NCI-H2227 (cell line): ENCODE measurements at regions not wholly inside any gene's neighbourhood (a gene's known extent, or its start where the extent isn't known, plus 50 kb on each side); places are given as distances from the start of the nearest gene placed in this dataset.

Source experiments
- DNase-seq: peaks from one replicate; lab custom pipeline; 2025; ENCODE audit not compliant: unreplicated experiment; lab: John Stamatoyannopoulos, UW

DNA sequence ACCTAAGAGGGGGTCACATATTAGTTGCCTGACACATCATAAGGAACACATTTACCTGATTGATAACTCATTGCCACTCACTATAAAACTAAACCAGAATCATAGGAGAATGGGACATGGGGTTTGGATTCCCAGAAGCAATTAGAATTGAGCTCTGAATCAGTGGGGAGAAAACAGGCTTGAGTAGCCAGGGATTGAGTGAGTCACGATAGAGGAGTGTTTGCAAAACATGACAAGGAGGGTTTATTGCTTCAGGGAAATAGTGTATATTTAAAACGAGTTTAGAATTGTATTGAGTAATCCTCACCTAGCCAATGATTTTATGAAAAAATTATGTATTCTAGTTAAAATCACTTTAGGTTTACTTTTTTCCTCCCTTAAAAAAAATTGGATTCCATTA, 101.1 kb upstream of the THRB start:
- no peak for DNase-seq

DNA sequence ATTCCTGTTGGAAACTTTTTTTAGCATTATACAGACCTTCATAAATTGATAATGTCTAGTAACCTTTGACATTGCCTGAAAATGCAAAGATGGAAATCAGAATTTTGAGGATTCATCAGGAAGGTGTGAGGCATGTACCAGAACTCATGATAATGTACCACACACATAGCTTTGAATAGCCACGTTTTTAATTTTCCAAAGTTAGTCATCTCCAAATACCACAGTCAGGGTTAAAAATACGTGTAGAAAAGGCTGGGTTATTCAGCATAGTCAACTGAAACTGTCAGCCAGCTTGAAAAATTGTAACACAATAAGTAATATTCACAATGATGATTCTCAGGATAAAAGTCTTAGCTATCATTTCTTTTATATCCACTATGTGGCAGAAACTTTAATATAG, 102.0 kb upstream of the THRB start:
- DNase-seq = no peak

DNA sequence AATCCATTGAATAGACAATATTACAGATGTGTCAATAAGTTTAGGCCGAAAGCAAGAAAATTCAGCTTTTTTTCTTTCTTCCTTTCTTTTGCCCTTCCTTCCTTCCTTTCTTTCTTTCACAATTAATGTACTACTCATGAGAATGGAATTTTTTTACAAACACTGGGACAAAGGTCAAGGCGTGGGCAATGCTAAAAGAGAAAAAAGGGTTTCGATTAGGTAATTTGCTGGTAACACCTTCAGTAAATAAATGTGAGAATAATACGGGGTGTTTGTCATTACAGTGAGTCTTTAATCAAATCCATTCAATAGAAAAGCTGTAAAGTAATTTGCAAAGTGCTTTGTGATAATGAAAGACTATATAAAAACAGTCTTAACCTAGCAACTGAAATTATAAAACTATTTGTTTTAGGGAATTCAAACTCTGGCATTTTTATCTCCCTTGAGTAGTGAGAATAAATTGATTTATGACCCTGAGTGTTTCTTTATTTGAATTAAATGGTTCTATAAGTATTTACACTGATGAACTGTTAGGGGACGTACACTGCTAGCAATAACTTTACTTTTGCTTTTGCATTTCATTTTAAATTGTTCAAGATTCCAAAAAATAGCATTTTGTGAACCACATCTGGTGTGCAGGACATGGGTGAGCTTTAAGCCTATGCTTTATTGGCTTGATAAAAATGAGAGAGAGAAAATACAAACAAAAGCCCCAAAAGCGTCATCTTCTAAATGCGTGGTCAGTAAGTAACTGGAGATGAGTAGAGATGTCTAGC, 104.2 kb upstream of the THRB start:
- DNase-seq = no peak

DNA sequence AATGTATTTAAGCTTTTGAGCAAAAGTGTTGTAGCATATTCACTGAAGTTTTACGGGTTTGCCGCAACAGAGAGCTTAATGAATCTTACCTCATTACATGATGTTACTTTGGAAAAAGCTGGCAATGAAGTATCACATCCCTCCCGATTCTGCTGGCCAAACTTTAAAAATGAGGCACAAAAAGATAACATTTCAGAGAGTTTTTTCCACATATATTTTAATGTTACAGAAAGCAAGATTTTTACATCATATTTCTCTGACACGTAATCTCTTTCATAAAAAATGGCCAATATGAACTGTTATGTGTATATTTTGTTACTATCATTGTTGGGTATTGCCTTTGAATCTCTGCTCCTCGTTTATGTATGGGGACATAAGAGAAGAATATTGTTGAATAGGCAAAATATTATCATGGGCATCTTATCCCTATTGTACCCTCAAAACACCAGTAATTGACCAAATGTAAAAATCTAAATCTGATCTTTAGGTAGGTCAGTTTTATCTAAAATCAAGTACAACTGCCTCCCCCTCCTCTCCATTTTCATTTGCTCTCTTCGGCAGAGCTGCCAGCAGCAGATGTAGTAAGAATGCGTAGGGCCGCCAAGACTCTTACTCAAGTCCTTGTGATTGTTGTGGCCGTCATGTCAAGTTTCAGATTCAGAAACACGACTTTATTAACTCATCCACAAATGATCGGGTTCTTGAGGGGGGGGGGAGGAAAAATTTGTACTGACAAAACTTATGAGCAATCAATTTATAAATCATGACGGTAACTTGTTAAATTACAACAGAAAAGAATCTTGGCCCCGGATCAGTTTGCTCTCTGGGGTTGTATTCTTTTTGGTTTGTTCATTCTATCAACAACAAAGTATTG, 106.7 kb upstream of the THRB start:
- DNase-seq = no peak

DNA sequence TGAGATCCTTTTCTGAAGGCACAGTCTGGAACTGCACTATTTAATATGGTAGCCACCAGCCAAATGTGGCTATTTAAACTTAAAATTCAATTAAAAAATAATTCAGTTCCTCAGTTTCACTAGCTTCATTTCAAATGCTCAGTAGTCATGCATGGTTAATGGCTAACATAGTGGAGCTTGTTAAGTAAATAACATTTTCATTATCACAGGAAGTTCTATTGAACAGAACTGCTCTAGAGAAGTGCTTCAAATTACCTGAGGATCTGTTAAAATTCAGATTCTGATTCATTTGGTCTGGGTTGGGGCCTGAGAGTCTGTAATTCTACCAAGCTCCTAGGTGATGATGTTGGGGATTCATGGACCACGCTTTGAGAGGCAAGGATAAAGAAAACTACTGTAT, 109.6 kb upstream of the THRB start:
- no peak for DNase-seq

DNA sequence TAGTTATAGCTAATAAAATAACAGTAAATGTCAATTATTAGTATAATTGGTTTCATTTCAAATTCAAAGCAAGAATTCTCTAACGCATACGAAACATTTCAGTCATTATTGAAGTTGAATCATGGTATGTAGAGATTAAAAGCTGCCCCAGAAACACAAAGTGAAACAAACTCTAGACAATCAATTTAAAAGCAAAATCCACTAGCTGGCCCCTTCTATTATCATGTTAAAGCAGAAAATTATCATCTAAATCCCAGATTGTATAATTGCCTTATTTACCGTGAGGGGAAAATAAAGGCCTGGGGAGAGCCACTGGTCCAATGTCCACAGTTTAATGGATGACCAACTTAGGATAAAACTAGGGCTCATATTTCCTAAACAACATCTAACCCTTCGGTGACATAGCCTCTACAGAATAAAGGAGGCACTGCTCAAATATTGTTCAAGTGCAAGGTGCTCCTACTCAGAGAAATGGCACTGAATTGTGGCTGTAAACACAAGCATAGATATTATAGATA, 110.9 kb upstream of the THRB start:
- no peak for DNase-seq

DNA sequence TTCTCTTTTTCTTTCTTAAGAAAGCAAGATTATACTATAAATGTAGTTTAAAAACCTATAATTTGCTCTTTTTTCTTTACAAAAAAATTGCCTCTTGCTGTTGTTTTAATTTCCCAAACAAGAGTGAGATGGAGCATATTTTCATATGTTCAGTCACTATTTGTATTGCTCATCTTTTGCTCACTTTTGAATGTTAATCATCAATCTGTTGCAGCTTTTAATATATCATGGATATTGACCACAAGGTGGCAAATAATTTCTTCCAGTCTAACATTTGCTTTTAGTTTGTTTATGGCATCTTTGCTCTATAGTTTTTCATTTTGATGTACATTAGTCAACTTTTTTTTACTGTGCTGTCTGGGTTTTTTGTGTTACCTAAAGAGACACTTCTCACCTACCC, 112.6 kb upstream of the THRB start:
- no peak for DNase-seq

DNA sequence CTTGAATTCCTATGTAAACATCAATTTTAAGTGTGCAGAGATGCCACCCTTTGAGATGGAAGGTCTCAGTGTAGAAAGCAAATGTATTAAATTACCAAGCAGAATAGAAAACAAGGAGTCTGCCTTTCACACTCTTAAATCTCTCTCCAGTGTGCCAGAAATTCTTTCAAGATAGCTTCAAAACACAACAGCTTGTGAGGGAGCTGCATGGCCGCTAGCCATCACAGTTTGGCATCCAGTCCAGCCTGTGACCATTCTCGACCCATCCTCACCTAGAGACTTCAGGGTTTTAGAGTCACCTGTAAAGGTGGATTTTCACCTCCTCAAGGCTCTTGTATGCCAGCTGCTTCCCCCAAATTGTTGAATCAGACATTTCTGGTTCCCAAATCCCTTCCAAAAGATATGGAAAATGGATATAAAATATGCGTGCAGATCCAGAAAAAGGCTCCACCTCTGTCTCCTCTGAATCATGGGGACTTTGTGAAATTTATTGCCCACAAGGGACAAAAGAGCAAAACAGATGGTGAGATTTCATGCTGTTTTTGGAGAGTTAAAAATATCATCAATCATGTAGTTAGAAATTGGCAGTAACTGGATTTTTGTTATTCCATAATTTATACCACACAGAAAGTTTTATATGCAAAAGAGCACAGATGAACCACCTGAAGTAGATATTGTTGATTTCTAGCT, 114.2 kb upstream of the THRB start:
- no peak for DNase-seq

DNA sequence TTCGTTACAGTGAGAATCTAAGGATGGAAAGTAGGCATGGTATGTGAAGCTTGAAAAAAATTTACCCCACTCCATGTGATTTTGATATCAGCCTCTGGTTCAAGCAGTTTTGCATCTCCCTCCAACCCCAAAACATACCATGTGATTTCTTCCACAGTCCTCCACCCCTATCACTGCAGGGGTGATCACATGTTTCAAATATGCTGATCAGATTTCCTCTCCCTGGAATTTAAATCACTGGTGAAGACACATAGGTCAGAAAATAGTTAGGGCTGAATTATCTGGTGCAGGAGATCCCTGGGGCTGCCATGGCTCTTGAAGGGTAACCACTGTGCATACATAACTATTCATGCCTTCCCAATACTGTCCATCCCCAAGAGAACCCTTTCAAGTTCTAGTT, 119.7 kb upstream of the THRB start:
- no peak for DNase-seq

DNA sequence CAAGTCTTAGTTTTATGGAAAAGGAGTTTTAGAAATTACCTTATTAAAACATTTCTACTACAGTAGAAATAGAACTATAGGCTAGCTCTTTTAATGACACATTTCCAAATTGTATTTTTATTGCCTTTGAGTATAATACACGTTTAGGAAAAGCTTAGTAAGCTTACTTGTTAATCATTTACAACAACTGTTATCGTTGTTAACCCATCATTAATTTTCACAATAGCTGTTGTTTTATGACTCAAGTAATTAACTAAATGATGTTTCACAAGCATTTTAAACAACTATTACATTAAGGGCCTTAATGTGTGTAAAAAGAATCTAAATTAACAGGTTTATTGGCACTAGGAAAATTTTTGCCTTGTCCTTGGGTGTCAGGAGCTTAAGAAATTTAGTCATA, 120.5 kb upstream of the THRB start:
- DNase-seq = no peak

DNA sequence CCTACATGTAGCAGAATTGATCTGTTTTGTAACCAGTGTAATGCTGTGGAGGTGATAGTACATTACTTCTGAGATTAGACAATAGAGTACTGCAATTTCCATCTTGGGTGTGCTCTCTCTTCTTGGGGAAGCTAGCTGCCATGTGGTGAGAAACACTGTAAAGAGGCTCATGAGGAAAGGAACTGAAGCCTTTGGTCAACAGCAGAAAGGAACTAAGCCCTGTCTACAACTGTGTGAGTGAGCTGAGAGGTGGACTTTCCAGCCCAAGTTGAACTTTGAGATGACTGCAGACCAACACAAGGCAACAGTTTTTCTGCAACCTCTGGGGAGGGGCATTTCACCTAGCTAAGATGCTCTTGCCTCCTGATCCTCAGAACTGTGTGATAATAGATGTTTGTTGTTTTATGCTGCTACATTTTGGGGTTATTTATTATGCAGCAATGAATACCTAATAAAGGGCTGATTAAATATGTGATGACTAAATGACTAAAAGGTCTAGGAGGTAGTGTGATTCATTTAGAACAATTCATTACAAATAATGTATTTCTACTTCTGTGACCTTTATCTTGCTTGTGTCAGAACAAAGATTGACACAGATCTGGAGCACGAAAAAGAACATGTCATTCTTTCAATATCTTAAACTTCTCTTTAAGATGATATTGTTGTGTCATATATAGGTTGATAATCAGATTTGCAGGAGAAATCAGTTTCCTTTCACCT, 121.6 kb upstream of the THRB start:
- DNase-seq = no peak

DNA sequence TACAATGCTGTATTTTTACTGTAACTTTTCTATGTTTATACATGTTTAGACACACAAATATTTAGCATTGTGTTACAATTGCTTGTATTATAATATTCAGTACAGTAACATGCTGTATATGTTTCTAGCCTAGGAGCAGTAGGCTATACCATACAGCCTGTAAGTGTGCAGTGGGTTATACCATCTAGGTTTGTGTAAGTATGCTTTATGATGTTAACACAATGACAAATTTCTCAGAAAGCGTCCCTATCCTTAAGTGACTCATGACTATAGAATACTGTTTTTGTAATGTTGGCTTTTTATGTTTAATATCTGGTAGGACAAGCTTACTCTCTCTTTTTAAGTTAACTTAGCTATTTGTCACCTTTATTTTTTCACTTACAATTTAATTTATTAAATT, 127.5 kb upstream of the THRB start:
- DNase-seq = no peak

DNA sequence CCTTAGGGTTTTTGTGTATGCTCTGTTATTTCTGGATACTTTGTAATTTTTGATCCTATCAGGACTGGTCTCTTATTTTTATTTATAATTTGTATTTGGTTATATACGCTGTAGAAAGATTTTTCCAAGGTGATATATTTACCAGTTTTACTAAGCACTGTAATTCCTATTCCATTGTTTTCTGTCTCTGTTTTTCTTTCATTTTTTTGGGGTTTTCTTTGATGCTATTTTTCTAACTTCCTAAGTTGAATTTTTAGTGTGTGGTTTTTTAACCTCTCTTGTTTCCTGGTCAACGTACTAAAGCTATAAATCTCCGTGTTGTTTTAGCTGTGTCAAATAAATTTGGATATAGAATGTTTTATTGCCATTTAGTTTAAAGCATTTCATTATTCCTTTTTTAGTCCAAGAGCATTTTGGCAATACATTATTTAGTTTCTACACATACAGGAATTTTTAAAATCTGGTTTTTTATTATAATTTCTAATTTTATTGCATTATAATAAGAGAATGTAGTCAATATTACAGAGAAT, 128.1 kb upstream of the THRB start:
- no peak for DNase-seq

DNA sequence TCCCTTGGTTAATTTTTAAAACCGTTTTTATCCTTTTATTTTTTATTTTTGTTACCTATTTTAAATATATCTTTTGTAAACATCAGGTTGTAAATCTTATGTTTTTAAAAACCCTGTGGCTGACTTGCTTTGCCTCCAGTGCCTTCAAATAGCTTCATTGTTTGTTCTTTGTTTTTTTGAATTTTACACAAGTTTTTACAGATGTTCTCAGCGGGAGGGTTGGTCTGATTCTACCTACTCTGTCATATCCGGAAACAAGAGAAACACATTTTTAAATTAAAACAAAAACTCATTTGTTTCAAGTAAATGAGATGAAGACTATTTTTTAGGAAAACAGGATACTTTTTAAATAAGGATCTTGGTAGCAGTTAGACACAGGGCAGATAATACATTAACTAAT, 129.0 kb upstream of the THRB start:
- no peak for DNase-seq

DNA sequence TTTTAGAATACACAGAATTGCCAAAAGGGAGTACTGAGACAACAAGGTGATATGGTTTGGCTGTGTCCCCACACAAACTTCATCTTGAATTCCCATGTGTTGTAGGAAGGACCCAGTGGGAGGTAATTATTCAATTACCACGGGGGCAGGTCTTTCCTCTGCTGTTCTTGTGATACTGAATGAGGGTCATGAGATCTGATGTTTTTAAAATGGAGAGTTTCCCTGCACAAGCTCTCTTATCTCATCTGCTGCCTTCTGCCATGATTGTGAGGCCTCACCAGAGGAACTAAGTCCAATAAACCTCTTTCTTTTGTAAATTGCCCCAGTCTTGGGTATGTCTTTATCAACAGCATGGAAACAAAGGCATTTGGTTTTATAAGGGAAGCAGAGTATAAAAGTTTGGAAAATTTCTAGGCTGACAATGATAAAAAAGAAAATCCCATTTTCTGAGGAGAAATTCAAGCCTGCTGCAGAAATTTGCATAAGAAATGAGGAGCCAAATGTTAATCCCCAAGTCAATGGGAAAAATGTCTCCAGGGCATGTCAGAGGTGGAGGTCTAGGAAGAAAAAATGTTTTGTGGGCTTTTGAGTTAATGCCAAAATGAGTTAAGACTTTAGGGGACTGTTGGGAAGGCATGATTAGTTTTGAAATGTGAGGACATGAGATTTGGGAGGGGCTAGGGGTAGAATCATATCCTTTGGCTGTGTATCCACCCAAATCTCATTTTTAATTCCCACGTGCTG, 130.5 kb upstream of the THRB start:
- DNase-seq = no peak

DNA sequence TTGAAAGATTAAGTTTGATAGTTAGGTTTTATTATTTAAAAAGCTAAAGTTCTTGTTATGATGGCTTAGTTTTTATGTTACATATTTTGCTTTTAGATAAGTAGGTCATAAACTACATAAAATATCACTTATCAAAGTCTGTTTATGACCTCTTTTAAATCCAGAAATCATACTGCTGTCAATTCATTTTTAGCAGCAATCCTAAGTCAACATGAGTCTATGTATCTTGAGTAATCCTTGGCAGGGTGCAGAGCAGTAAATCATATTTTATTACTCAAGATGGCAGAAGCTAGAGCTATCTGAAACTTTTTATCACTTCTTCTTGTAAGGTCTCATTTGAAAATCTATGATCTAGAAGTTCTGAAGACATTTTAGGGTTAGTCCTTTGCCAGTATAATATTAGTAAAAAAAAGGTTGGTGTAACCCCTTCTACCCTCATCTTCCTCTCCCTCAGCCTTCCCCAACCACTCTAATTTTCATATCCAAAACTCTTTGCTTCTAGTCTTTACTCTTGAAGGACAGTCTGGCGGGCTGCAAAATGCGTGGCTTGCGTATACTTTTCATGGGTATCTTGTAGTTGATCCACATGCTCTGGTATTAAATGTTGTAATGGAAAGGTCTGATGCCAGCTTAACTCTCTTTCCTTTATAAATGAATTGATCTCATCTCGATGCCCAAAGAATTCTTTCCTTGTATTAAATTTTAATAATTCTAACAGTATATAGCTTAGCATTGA, 134.0 kb upstream of the THRB start:
- DNase-seq = no peak

DNA sequence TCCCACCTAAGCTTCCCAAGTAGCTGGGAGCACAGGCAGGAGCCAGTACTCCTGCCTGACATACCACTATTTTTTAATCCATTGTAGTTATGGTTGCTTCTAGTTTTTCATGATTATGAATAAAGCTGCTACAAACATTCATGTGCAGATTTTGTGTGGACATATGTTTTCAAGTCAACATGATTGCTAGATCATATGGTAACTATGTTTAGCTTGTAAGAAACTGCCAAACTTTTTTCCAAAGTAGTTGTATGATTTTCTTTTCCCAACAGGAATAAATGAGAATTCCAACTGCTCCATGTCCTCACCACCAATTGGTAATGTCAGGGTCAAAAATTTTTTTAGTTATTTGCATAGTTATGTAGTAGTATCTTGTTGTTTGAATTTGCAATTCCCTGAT, 136.8 kb upstream of the THRB start:
- no peak for DNase-seq

DNA sequence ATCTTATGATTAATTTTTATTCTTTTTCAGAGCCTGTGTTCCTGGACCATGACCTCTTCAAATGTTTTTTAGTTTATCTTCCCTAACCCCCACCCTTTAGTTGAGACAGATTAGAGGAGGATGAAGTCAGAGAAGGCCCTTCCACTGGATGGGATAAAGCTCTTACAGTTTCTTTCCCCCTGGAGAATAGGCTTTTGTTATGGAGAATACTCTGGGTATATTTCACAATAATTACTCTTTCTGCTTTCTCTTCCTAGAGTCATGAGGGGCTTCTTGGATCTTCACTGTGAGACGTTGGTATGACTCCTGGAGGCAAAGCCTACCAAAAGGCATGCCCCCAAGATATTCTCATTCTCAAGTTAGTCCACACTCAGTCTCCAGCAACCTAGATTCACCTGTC, 144.4 kb upstream of the THRB start:
- no peak for DNase-seq
